Prostate gland (tissue), 2 donors: ENCODE measurements at regions not wholly inside any gene's neighbourhood (a gene's known extent, or its start where the extent isn't known, plus 50 kb on each side); places are given as distances from the start of the nearest gene placed in this dataset.

Experiments
- DNase-seq: peaks from one replicate; pipeline ENCODE4 v3.0.0-alpha.2; 2019; ENCODE audit warnings: low spot score
- H3K27ac ChIP-seq, 2 donors: fragments of 200-600 bp; sonication (generic); 2 replicates each; pipeline ENCODE4 v1.5.1; 2017 to 2019
- H3K27me3 ChIP-seq: fragments of 200-600 bp; sonication (generic); replicated peaks from 2 replicates; pipeline ENCODE4 v1.5.1; 2019; ENCODE audit not compliant: insufficient read depth
- H3K36me3 ChIP-seq, 2 donors: fragments of 200-600 bp; sonication (generic); 1 replicate in 1 of 2; 2 replicates in 1 of 2; pipeline versions ENCODE4 v1.5.1 to v1.8.1; 2017 to 2019
- H3K4me1 ChIP-seq: fragments of 200-600 bp; sonication (generic); replicated peaks from 2 replicates; pipeline ENCODE4 v1.5.1; 2019
- H3K4me3 ChIP-seq, 2 donors: fragments of 200-600 bp; sonication (generic); 2 replicates each; pipeline ENCODE4 v1.5.1; 2017 to 2019
- H3K9me3 ChIP-seq: fragments of 200-600 bp; sonication (generic); 2 replicates; pipeline ENCODE4 v1.5.1; 2017
- CTCF ChIP-seq, 4 experiments: fragments of 200-600 bp in 2 of 4; fragments of 450-650 bp in 2 of 4; sonication (generic) in 2 of 4; IDR thresholded peaks; 1 replicate in 3 of 4; 2 replicates in 1 of 4; pipeline ENCODE4 v1.5.1; 2016 to 2019; ENCODE audit warnings: antibody characterized with exemption in 4 of 4, mild to moderate bottlenecking in 2 of 4, moderate library complexity in 2 of 4
- POLR2A ChIP-seq: fragments of 450-650 bp; IDR thresholded peaks from one replicate; pipeline ENCODE4 v1.6.1; 2016; ENCODE audit warnings: antibody characterized with exemption, mild to moderate bottlenecking
- POLR2AphosphoS5 ChIP-seq: sonication (generic); formaldehyde crosslinking; IDR thresholded peaks from one replicate; pipeline ENCODE4 v1.6.1; 2017; ENCODE audit warnings: antibody characterized with exemption
- WGBS: methylation state at CpG from one replicate; pipeline ENCODE4 v1.1.5; 2018; 5-methylcytosine and 5-hydroxymethylcytosine counted together
- intact Hi-C: fragments of 100-400 bp; cut with DNase I; formaldehyde crosslinking; loops from one replicate; pipeline ENCODE4 v1.14.2; 2022
- small RNA-seq, 2 donors: library from RNA; depleted of rRNA; stranded (forward); fragments of <200 nt; gene quantifications; one replicate each; pipeline ENCODE3, GENCODE V24; 2016

- TF ChIP-seq CTCF (IDR thresholded peaks at IDR 0.05) = no peak
- no peak for TF ChIP-seq POLR2A
- TF ChIP-seq POLR2AphosphoS5 = no peak
- Histone ChIP-seq H3K27ac (no peak overlapping the region), H3K4me3 (no peak overlapping the region), H3K27me3 (no peaks in the 10 kb centered on the region), H3K4me1 (peaks cover 5% of the 10 kb centered on the region), H3K36me3 (no peaks in the 10 kb centered on the region), H3K9me3 (no peaks in the 10 kb centered on the region)
- intact Hi-C loops = no loop called here
- no peak for DNase-seq
- WGBS = 88% methylated on average over 1 of the region's 1 CpG
Measured at GRCh38 chr2:14567561-14567960, 65.0 kb upstream of the LRATD1 start.

- TF ChIP-seq POLR2AphosphoS5 (no peak), CTCF (IDR thresholded peaks at IDR 0.05) (no peak), POLR2A (no peak)
- intact Hi-C loops = no loop called here
- no peak overlapping the region for H3K27ac ChIP-seq
- H3K4me1 ChIP-seq = peaks cover 5% of the 10 kb centered on the region
- DNase-seq = no peak
- H3K27me3 ChIP-seq = no peaks in the 10 kb centered on the region
- H3K36me3 ChIP-seq = no peaks in the 10 kb centered on the region
- H3K4me3 ChIP-seq = no peak overlapping the region
- 55% methylated on average over 3 of the region's 3 CpGs for WGBS
- no peaks in the 10 kb centered on the region for H3K9me3 ChIP-seq
Measured at GRCh38 chr2:14569294-14569693, 63.2 kb upstream of the LRATD1 start.

GRCh38 chr2:14572633-14573032 is 59.9 kb upstream of the LRATD1 start:
- intact Hi-C loops = no loop called here
- Histone ChIP-seq H3K36me3 (no peaks in the 10 kb centered on the region), H3K4me1 (no peaks in the 10 kb centered on the region), H3K27ac (no peak overlapping the region), H3K9me3 (no peaks in the 10 kb centered on the region), H3K27me3 (no peaks in the 10 kb centered on the region), H3K4me3 (no peak overlapping the region)
- WGBS = 37% methylated on average over 2 of the region's 2 CpGs
- TF ChIP-seq CTCF (IDR thresholded peaks at IDR 0.05) = no peak
- TF ChIP-seq POLR2AphosphoS5 = no peak
- no peak for TF ChIP-seq POLR2A
- DNase-seq = no peak

GRCh38 chr2:14577843-14578242 is 54.7 kb upstream of the LRATD1 start:
- Histone ChIP-seq H3K9me3 (no peaks in the 10 kb centered on the region), H3K4me1 (no peaks in the 10 kb centered on the region), H3K36me3 (no peaks in the 10 kb centered on the region), H3K27me3 (no peaks in the 10 kb centered on the region), H3K27ac (no peak overlapping the region), H3K4me3 (no peak overlapping the region)
- DNase-seq = peak; percentile 54
- TF ChIP-seq POLR2A (no peak), POLR2AphosphoS5 (peak; percentile 38), CTCF (IDR thresholded peaks at IDR 0.05) (no peak)
- WGBS = 43% methylated on average over 4 of the region's 4 CpGs
- intact Hi-C loops = no loop called here

Small RNA genes in the stretch of these regions (small RNA-seq; reads per million reads assigned to genes)
- 0 reads per million in 2 donors for gene RF00017
- 0 reads per million in 2 donors for gene RNU6-1288P
